GM13977 (cell line): ENCODE measurements at regions not wholly inside any gene's neighbourhood (a gene's known extent, or its start where the extent isn't known, plus 50 kb on each side); places are given as distances from the start of the nearest gene placed in this dataset.

ENCODE experiments used
- DNase-seq: peaks from one replicate; pipeline ENCODE4 v3.0.0; 2012; ENCODE audit warnings: low spot score
- CTCF ChIP-seq: IDR thresholded peaks from 2 replicates; pipeline ENCODE4 v1.5.1; 2012; ENCODE audit warnings: mild to moderate bottlenecking, control low read depth; ENCODE audit not compliant: insufficient read depth; ENCODE audit errors: extremely low read depth, missing control alignments
- in situ Hi-C: fragments of 300-500 bp; cut with MboI; formaldehyde crosslinking; loops from one replicate; pipeline ENCODE4 v1.12.0; 2022; ENCODE audit warnings: low sequenced_read_pairs, low pct_unique_long_range_greater_than_20kb, mixed read lengths, inconsistent platforms; ENCODE audit not compliant: unreplicated experiment

GRCh38 chr11:10622108-10622507 is 53.6 kb upstream of the LYVE1 start:
- no peak for DNase-seq
- no peak for TF ChIP-seq CTCF
- in situ Hi-C loops = no loop called here

- no peak for TF ChIP-seq CTCF
- in situ Hi-C loops = no loop called here
- DNase-seq = no peak
Observed at GRCh38 chr11:10619131-10619680, 50.7 kb upstream of the LYVE1 start.

GRCh38 chr11:10618490-10618889 is 50.0 kb upstream of the LYVE1 start:
- no peak for TF ChIP-seq CTCF
- in situ Hi-C loops = no loop called here
- DNase-seq = no peak
